ENCODE measurements at regions not wholly inside any gene's neighbourhood (a gene's known extent, or its start where the extent isn't known, plus 50 kb on each side); places are given as distances from the start of the nearest gene placed in this dataset.
"Not testable (repeated sequence)": the region's sequence is repeated elsewhere in the genome, so short reads cannot be mapped to it uniquely, and the experiment has no call there.

- no peak for DNase-seq
Observed at GRCh38 chr5:163022582-163023128, 414.7 kb upstream of the CCNG1 start.

GRCh38 chr5:163023846-163024245, 413.5 kb upstream of the CCNG1 start:
- no peak for DNase-seq

- no peak for DNase-seq
Observed at GRCh38 chr5:163024936-163025335, 412.5 kb upstream of the CCNG1 start.

- DNase-seq: no peak
Observed at GRCh38 chr5:163033656-163034055, 403.7 kb upstream of the CCNG1 start.

- no peak for DNase-seq
Observed at GRCh38 chr5:163041254-163041653, 396.1 kb upstream of the CCNG1 start.

GRCh38 chr5:163079618-163080017, 357.8 kb upstream of the CCNG1 start:
- DNase-seq: no peak

GRCh38 chr5:163089230-163089629, 348.2 kb upstream of the CCNG1 start:
- no peak for DNase-seq

GRCh38 chr5:163089926-163090325, 347.5 kb upstream of the CCNG1 start:
- no peak for DNase-seq

- DNase-seq: no peak
Observed at GRCh38 chr5:163094492-163095180, 342.8 kb upstream of the CCNG1 start.

GRCh38 chr5:163104464-163104863, 332.9 kb upstream of the CCNG1 start:
- no peak for DNase-seq

- no peak for DNase-seq
Observed at GRCh38 chr5:163105456-163105855, 331.9 kb upstream of the CCNG1 start.

- DNase-seq: no peak
Observed at GRCh38 chr5:163106098-163106497, 331.3 kb upstream of the CCNG1 start.

- DNase-seq: no peak
Observed at GRCh38 chr5:163108351-163108750, 329.0 kb upstream of the CCNG1 start.

- no peak for DNase-seq
Observed at GRCh38 chr5:163115011-163115410, 322.4 kb upstream of the CCNG1 start.

- DNase-seq: not testable (repeated sequence)
Observed at GRCh38 chr5:163116618-163117017, 320.8 kb upstream of the CCNG1 start.

- DNase-seq: no peak
Observed at GRCh38 chr5:163134061-163134460, 303.3 kb upstream of the CCNG1 start.

GRCh38 chr5:163135849-163136248, 301.5 kb upstream of the CCNG1 start:
- DNase-seq: no peak

GRCh38 chr5:163161512-163161911, 275.9 kb upstream of the CCNG1 start:
- no peak for DNase-seq

GRCh38 chr5:163162645-163163044, 274.8 kb upstream of the CCNG1 start:
- DNase-seq: no peak

- no peak for DNase-seq
Observed at GRCh38 chr5:163163858-163164257, 273.5 kb upstream of the CCNG1 start.

- no peak for DNase-seq
Observed at GRCh38 chr5:163165277-163165676, 272.1 kb upstream of the CCNG1 start.

GRCh38 chr5:163170161-163170560, 267.2 kb upstream of the CCNG1 start:
- DNase-seq: not testable (repeated sequence)

GRCh38 chr5:163172540-163173338, 264.7 kb upstream of the CCNG1 start:
- DNase-seq: no peak

- DNase-seq: no peak
Observed at GRCh38 chr5:163177971-163178370, 259.4 kb upstream of the CCNG1 start.
